Chondrocyte (in vitro differentiated cells): ENCODE measurements at regions not wholly inside any gene's neighbourhood (a gene's known extent, or its start where the extent isn't known, plus 50 kb on each side); places are given as distances from the start of the nearest gene placed in this dataset.

Experiments
- DNase-seq: peaks from one replicate; pipeline ENCODE4 v3.0.0; 2021; ENCODE audit warnings: mixed read lengths, low spot score
- H3K27ac Mint-ChIP-seq: one replicate; pipeline ENCODE4 v1.8.0; 2021; ENCODE audit warnings: mild to moderate bottlenecking, moderate library complexity, mixed read lengths; ENCODE audit not compliant: unreplicated experiment
- H3K27me3 Mint-ChIP-seq: 2 replicates; pipeline ENCODE4 v1.8.0; 2021; ENCODE audit warnings: low read depth, mixed read lengths
- H3K36me3 Mint-ChIP-seq: 2 replicates; pipeline ENCODE4 v1.8.0; 2021; ENCODE audit warnings: low read depth, mixed read lengths
- H3K4me1 Mint-ChIP-seq: 2 replicates; pipeline ENCODE4 v1.8.0; 2021; ENCODE audit warnings: low read depth, mild to moderate bottlenecking, mixed read lengths
- H3K4me3 Mint-ChIP-seq: one replicate; pipeline ENCODE4 v1.8.0; 2021; ENCODE audit warnings: mild to moderate bottlenecking, moderate library complexity, mixed read lengths; ENCODE audit not compliant: unreplicated experiment
- H3K9me3 Mint-ChIP-seq: 2 replicates; pipeline ENCODE4 v1.8.0; 2021; ENCODE audit warnings: low read depth, mixed read lengths
- TF ChIP-seq, protein P1 (sequence below): fragments of 200-600 bp; sonication (generic); IDR thresholded peaks from 2 replicates; pipeline ENCODE4 v1.5.0; 2021; ENCODE audit warnings: antibody characterized with exemption, mild to moderate bottlenecking, moderate library complexity

- no peak overlapping the region for H3K27ac Mint-ChIP-seq
- H3K36me3 Mint-ChIP-seq = no peaks in the 10 kb centered on the region
- peaks cover 1% of the 10 kb centered on the region for H3K27me3 Mint-ChIP-seq
- TF ChIP-seq, protein P1, sequence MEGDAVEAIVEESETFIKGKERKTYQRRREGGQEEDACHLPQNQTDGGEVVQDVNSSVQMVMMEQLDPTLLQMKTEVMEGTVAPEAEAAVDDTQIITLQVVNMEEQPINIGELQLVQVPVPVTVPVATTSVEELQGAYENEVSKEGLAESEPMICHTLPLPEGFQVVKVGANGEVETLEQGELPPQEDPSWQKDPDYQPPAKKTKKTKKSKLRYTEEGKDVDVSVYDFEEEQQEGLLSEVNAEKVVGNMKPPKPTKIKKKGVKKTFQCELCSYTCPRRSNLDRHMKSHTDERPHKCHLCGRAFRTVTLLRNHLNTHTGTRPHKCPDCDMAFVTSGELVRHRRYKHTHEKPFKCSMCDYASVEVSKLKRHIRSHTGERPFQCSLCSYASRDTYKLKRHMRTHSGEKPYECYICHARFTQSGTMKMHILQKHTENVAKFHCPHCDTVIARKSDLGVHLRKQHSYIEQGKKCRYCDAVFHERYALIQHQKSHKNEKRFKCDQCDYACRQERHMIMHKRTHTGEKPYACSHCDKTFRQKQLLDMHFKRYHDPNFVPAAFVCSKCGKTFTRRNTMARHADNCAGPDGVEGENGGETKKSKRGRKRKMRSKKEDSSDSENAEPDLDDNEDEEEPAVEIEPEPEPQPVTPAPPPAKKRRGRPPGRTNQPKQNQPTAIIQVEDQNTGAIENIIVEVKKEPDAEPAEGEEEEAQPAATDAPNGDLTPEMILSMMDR = no peak
- DNase-seq = peak; percentile 51
- H3K4me1 Mint-ChIP-seq = no peaks in the 10 kb centered on the region
- peaks cover 9% of the 10 kb centered on the region for H3K9me3 Mint-ChIP-seq
- no peak overlapping the region for H3K4me3 Mint-ChIP-seq
These were observed 647.8 kb downstream of the ANXA1 start for GRCh38 chr9:73799446-73799845.

DNA sequence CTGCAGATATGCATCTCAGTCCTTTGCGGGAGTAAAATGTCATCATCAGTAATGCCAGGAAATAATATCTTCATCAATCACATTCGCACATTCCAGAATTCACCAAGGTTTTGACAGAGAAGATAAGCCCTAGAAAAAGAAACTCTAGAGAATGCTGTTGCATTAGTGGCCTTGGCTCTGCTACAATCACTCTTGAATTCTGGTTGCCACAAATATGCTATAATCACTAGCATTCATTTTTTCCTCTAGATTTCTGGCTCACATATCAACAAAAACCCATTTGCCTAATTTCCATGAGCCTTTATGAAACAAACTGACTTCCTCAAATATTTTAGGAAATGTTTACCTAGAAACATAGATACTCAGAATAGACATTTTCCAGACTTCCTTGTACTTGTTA, 653.4 kb downstream of the ANXA1 start:
- H3K9me3 Mint-ChIP-seq = peaks cover 5% of the 10 kb centered on the region
- H3K4me3 Mint-ChIP-seq = no peak overlapping the region
- TF ChIP-seq, protein P1 = no peak
- H3K27me3 Mint-ChIP-seq = peaks cover 3% of the 10 kb centered on the region
- no peaks in the 10 kb centered on the region for H3K4me1 Mint-ChIP-seq
- no peak for DNase-seq
- H3K27ac Mint-ChIP-seq = no peak overlapping the region
- H3K36me3 Mint-ChIP-seq = no peaks in the 10 kb centered on the region

DNA sequence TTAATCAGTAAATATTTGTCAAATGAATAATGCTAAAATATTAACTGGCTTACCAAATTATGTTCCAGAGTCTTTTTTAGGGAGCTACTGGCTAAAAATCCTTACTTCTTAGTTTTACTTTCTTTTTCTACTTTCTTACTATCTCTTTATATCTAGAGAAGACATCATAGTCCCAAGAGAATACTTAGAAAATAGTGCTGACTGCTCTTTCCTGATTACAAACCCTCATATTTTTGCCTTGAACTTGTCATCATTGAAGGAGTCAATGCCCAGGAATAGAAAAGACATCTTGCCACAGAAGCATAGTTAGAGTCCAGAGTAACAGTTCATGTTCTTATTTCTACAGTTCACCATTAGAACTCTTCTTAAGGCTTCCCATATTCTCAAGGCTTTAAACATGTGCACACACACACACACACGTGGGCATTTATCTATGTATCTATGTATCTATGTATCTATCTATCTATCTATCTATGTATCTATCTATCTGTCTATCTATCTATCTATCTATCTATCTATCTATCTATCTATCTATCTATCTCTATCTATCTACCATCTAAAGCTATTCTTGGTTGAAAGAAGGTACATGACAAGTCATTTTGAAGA, 654.3 kb downstream of the ANXA1 start:
- TF ChIP-seq, protein P1 = no peak
- no peaks in the 10 kb centered on the region for H3K36me3 Mint-ChIP-seq
- no peak for DNase-seq
- H3K9me3 Mint-ChIP-seq = no peaks in the 10 kb centered on the region
- H3K4me1 Mint-ChIP-seq = no peaks in the 10 kb centered on the region
- no peak overlapping the region for H3K27ac Mint-ChIP-seq
- H3K27me3 Mint-ChIP-seq = peaks cover 3% of the 10 kb centered on the region
- no peak overlapping the region for H3K4me3 Mint-ChIP-seq

DNA sequence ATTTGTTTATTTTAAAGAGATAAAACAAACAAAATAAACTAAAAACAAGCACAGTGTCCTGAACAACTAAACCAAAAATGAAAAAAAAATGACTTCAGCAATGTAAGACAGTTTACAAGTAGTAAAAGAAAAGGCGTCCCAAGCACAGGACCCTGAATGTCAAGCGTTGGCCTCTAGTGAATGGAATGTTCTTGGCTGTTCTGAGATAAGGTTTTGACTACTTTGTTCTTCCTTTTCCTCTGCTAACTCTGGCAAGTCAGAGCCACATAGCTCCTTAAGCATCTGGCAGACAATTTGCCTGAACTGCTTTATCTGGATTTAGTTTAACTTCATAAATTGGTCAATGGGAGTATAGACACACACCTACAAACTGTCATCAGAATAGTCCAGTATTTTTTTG, 655.2 kb downstream of the ANXA1 start:
- H3K4me3 Mint-ChIP-seq = no peak overlapping the region
- H3K27ac Mint-ChIP-seq = no peak overlapping the region
- TF ChIP-seq, protein P1 = no peak
- peaks cover 3% of the 10 kb centered on the region for H3K27me3 Mint-ChIP-seq
- H3K4me1 Mint-ChIP-seq = no peaks in the 10 kb centered on the region
- no peaks in the 10 kb centered on the region for H3K36me3 Mint-ChIP-seq
- H3K9me3 Mint-ChIP-seq = no peaks in the 10 kb centered on the region
- no peak for DNase-seq

GRCh38 chr9:73807952-73808351, 656.3 kb downstream of the ANXA1 start:
- H3K27ac Mint-ChIP-seq = no peak overlapping the region
- H3K36me3 Mint-ChIP-seq = no peaks in the 10 kb centered on the region
- DNase-seq = no peak
- no peak overlapping the region for H3K4me3 Mint-ChIP-seq
- peaks cover 5% of the 10 kb centered on the region for H3K27me3 Mint-ChIP-seq
- TF ChIP-seq, protein P1 = no peak
- no peaks in the 10 kb centered on the region for H3K4me1 Mint-ChIP-seq
- no peaks in the 10 kb centered on the region for H3K9me3 Mint-ChIP-seq
